ENCODE measurements at regions not wholly inside any gene's neighbourhood (a gene's known extent, or its start where the extent isn't known, plus 50 kb on each side); places are given as distances from the start of the nearest gene placed in this dataset.
A peak's percentile ranks its signal among the peaks of the same experiment; 100 is the strongest.

DNA sequence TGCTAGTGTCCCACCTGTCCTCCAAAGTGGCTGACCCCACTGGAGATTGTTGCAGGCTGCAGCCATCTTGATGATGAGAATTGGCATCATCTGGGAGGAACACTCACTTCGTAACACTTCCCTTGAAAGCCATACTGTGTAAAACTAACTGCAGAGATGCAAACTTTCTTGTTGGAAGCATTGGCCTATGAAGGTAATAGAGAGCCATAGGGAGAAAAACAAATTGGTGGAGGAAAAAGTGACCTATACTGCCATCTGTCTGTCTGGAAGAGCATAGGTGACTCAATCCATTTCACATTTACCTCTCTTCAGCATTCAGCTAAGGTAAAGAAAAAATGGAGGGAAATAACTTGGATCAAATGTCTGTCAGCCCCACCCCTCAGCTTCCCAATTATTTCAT is 473.4 kb downstream of the NTRK2 start:
- Histone ChIP-seq H3K9me2 (ENCODE audit: insufficient read depth, low read length) (no peaks in the 10 kb centered on the region), H3K4me1 (ENCODE audit: insufficient read depth, low read length, poor library complexity, severe bottlenecking) (no peaks in the 10 kb centered on the region), H3K4me3 (ENCODE audit: low read depth, low read length, poor library complexity, severe bottlenecking) (no peak overlapping the region), H3K79me2 (ENCODE audit: insufficient read depth, low read depth, low read length) (no peaks in the 10 kb centered on the region), H2AFZ (ENCODE audit: low read length) (no peak overlapping the region), H3K9me3 (ENCODE audit: low read length) (no peaks in the 10 kb centered on the region), H3K4me2 (ENCODE audit: low read length) (no peak overlapping the region), H4K20me1 (ENCODE audit: insufficient read depth, low read length) (no peaks in the 10 kb centered on the region), H3K36me3 (ENCODE audit: insufficient read depth, low read length) (no peaks in the 10 kb centered on the region), H3K27ac (ENCODE audit: low read depth, low read length, poor library complexity, severe bottlenecking) (no peak overlapping the region)
- intact Hi-C loops (cut with micrococcal nuclease; ENCODE audit: unreplicated experiment), result no loop called here
- POLR2A ChIA-PET, result no interaction called here
- peak; percentile 15 for DNase-seq (ENCODE audit: low spot score)
- BruUV-seq (replicated peaks), result no TSS peak
- TF ChIP-seq, protein P1, sequence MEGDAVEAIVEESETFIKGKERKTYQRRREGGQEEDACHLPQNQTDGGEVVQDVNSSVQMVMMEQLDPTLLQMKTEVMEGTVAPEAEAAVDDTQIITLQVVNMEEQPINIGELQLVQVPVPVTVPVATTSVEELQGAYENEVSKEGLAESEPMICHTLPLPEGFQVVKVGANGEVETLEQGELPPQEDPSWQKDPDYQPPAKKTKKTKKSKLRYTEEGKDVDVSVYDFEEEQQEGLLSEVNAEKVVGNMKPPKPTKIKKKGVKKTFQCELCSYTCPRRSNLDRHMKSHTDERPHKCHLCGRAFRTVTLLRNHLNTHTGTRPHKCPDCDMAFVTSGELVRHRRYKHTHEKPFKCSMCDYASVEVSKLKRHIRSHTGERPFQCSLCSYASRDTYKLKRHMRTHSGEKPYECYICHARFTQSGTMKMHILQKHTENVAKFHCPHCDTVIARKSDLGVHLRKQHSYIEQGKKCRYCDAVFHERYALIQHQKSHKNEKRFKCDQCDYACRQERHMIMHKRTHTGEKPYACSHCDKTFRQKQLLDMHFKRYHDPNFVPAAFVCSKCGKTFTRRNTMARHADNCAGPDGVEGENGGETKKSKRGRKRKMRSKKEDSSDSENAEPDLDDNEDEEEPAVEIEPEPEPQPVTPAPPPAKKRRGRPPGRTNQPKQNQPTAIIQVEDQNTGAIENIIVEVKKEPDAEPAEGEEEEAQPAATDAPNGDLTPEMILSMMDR (conservative IDR thresholded peaks at IDR 0.05; ENCODE audit: low read length), result peak; percentile 72
- no peak for TF ChIP-seq EZH2phosphoT487 (IDR thresholded peaks at IDR 0.05; ENCODE audit: borderline replicate concordance, low read depth, low read length)
- CTCF ChIA-PET (ENCODE audit: unreplicated experiment), result no interaction called here

- Histone ChIP-seq H3K9me2 (ENCODE audit: insufficient read depth, low read length) (no peaks in the 10 kb centered on the region), H2AFZ (ENCODE audit: low read length) (no peak overlapping the region), H3K79me2 (ENCODE audit: insufficient read depth, low read depth, low read length) (no peaks in the 10 kb centered on the region), H3K4me2 (ENCODE audit: low read length) (no peak overlapping the region), H3K27ac (ENCODE audit: low read depth, low read length, poor library complexity, severe bottlenecking) (no peak overlapping the region), H4K20me1 (ENCODE audit: insufficient read depth, low read length) (no peaks in the 10 kb centered on the region), H3K4me3 (ENCODE audit: low read depth, low read length, poor library complexity, severe bottlenecking) (no peak overlapping the region), H3K4me1 (ENCODE audit: insufficient read depth, low read length, poor library complexity, severe bottlenecking) (no peaks in the 10 kb centered on the region), H3K9me3 (ENCODE audit: low read length) (no peaks in the 10 kb centered on the region), H3K36me3 (ENCODE audit: insufficient read depth, low read length) (no peaks in the 10 kb centered on the region)
- BruUV-seq (replicated peaks), result no TSS peak
- ChIA-PET CTCF (ENCODE audit: unreplicated experiment) (no interaction called here), POLR2A (interaction anchor here (0.6 kb wide), 1 partner anchor 437 kb away, joined by 7 read pairs; no protein-coding TSS in a partner anchor)
- intact Hi-C loops (cut with micrococcal nuclease; ENCODE audit: unreplicated experiment), result no loop called here
- DNase-seq (ENCODE audit: low spot score), result no peak
- TF ChIP-seq, protein P1 (conservative IDR thresholded peaks at IDR 0.05; ENCODE audit: low read length), result no peak
Measured at GRCh38 chr9:85142496-85142911, 473.0 kb downstream of the NTRK2 start.

DNA sequence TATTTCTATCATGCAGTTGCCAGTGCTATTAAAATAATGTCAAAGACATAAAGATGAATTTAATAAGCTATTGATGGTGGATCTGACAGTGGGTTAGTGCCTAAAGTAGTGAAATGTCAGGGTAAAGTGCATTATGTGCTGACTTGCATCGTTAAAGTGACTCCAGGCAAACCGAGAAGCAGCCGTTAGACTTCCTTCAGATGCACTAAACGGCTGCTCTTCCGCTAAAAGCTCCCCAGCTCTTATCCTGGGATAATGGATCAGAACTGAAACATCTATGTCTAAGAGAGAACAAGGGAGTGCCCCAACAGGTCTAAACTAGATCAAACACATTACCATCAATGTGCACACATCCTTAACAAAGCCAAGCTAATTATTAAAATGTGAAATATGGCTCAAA is 468.2 kb downstream of the NTRK2 start:
- ChIA-PET CTCF (ENCODE audit: unreplicated experiment) (no interaction called here), POLR2A (interaction anchor here (1.1 kb wide), 1 partner anchor 13 kb away, joined by 3 read pairs; no protein-coding TSS in a partner anchor)
- Histone ChIP-seq H2AFZ (ENCODE audit: low read length) (no peak overlapping the region), H4K20me1 (ENCODE audit: insufficient read depth, low read length) (no peaks in the 10 kb centered on the region), H3K9me2 (ENCODE audit: insufficient read depth, low read length) (no peaks in the 10 kb centered on the region), H3K9me3 (ENCODE audit: low read length) (no peaks in the 10 kb centered on the region), H3K79me2 (ENCODE audit: insufficient read depth, low read depth, low read length) (no peaks in the 10 kb centered on the region), H3K27ac (ENCODE audit: low read depth, low read length, poor library complexity, severe bottlenecking) (no peak overlapping the region), H3K4me1 (ENCODE audit: insufficient read depth, low read length, poor library complexity, severe bottlenecking) (no peaks in the 10 kb centered on the region), H3K36me3 (ENCODE audit: insufficient read depth, low read length) (no peaks in the 10 kb centered on the region), H3K4me2 (ENCODE audit: low read length) (no peak overlapping the region), H3K4me3 (ENCODE audit: low read depth, low read length, poor library complexity, severe bottlenecking) (no peak overlapping the region)
- intact Hi-C loops (cut with micrococcal nuclease; ENCODE audit: unreplicated experiment), result no loop called here
- TF ChIP-seq, protein P1 (conservative IDR thresholded peaks at IDR 0.05; ENCODE audit: low read length), result no peak
- no peak for TF ChIP-seq EZH2phosphoT487 (IDR thresholded peaks at IDR 0.05; ENCODE audit: borderline replicate concordance, low read depth, low read length)
- no TSS peak for BruUV-seq (replicated peaks)
- no peak for DNase-seq (ENCODE audit: low spot score)
